ENCODE measurements at regions not wholly inside any gene's neighbourhood (a gene's known extent, or its start where the extent isn't known, plus 50 kb on each side); places are given as distances from the start of the nearest gene placed in this dataset.

GRCh38 chr3:55373423-55373822 is 113.7 kb downstream of the WNT5A start:
- no peak for TF ChIP-seq CTCF (conservative IDR thresholded peaks at IDR 0.05; ENCODE audit: low read depth, low read length)
- no peak for TF ChIP-seq EZH2 (IDR thresholded peaks at IDR 0.05; ENCODE audit: low read length, unreplicated experiment)
- no peak for TF ChIP-seq EZH2phosphoT487 (IDR thresholded peaks at IDR 0.05; ENCODE audit: borderline replicate concordance, low read length)

Measured in PC-3 (cell line).